Left lung (tissue), 4 donors: ENCODE measurements at regions not wholly inside any gene's neighbourhood (a gene's known extent, or its start where the extent isn't known, plus 50 kb on each side); places are given as distances from the start of the nearest gene placed in this dataset.

Source experiments
- ATAC-seq: fragments of 200-7000 bp; cut with Tn5 transposase; one replicate; pipeline ENCODE4 v1.9.1; 2020; ENCODE audit warnings: moderate library complexity
- DNase-seq, 4 donors: peaks; one replicate each; pipeline ENCODE4 v3.0.0-alpha.2; 2013 to 2020
- H3K27ac ChIP-seq, 2 donors: fragments of 200-600 bp; sonication (generic) in 1 of 2; one replicate each; pipeline versions ENCODE4 v1.5.0 to v1.8.0; 2020 to 2021
- H3K27me3 ChIP-seq, 2 donors: fragments of 200-600 bp; sonication (generic) in 1 of 2; one replicate each; pipeline versions ENCODE4 v1.5.0 to v1.8.0; 2020 to 2021
- H3K36me3 ChIP-seq, 2 donors: fragments of 200-600 bp; sonication (generic) in 1 of 2; one replicate each; pipeline versions ENCODE4 v1.5.0 to v1.8.0; 2020 to 2021
- H3K4me1 ChIP-seq, 2 donors: fragments of 200-600 bp; one replicate each; pipeline ENCODE4 v1.8.0; 2021
- H3K4me3 ChIP-seq, 2 donors: fragments of 200-600 bp; sonication (generic) in 1 of 2; one replicate each; pipeline versions ENCODE4 v1.5.0 to v1.8.0; 2020 to 2021; ENCODE audit warnings: mild to moderate bottlenecking in 1 of 2
- H3K9me3 ChIP-seq, 2 donors: fragments of 200-600 bp; sonication (generic) in 1 of 2; one replicate each; pipeline versions ENCODE4 v1.5.0 to v1.8.0; 2020 to 2021
- CTCF ChIP-seq, 2 donors: fragments of 200-600 bp; sonication (generic) in 1 of 2; IDR thresholded peaks; one replicate each; pipeline versions ENCODE4 v1.5.0 to v1.8.0; 2021; ENCODE audit warnings: antibody characterized with exemption in 2 of 2
- intact Hi-C, 2 donors: fragments of 100-400 bp; cut with DNase I; formaldehyde crosslinking; loops; one replicate each; pipeline versions ENCODE4 v1.11.2 to v1.14.2; 2022
- donor health status: DM: no; HTN: yes; CAD: no.
- donor health status: DM: no; HTN: no; CAD: no.

- no peak overlapping the region for H3K4me3 ChIP-seq
- TF ChIP-seq CTCF (IDR thresholded peaks at IDR 0.05), result no peak
- DNase-seq, result no peak
- ATAC-seq, result no peak
- no peaks in the 10 kb centered on the region for H3K36me3 ChIP-seq
- H3K9me3 ChIP-seq, result peaks cover 0 to under 1% of the 10 kb centered on the region in 2 donors
- intact Hi-C loops, result no loop called here
- H3K27me3 ChIP-seq, result peaks cover 0 to 39% of the 10 kb centered on the region in 2 donors
- H3K4me1 ChIP-seq, result no peaks in the 10 kb centered on the region
- H3K27ac ChIP-seq, result no peak overlapping the region
Observed at GRCh38 chr12:130216031-130216430, 53.8 kb downstream of the FZD10 start.

GRCh38 chr12:130218682-130219081 lies 56.4 kb downstream of the FZD10 start:
- H3K27me3 ChIP-seq, result peaks cover 0 to 52% of the 10 kb centered on the region in 2 donors

GRCh38 chr12:130219929-130220705 lies 57.9 kb downstream of the FZD10 start:
- Histone ChIP-seq H3K4me1 (no peaks in the 10 kb centered on the region), H3K36me3 (no peaks in the 10 kb centered on the region), H3K9me3 (no peaks in the 10 kb centered on the region), H3K4me3 (no peak overlapping the region), H3K27me3 (peaks cover 0 to 57% of the 10 kb centered on the region in 2 donors), H3K27ac (no peak overlapping the region)
- no peak for ATAC-seq
- intact Hi-C loops, result no loop called here
- DNase-seq, result no peak
- no peak for TF ChIP-seq CTCF (IDR thresholded peaks at IDR 0.05)

More at GRCh38 chr12:130218682-130219081, 56.4 kb downstream of the FZD10 start:
- intact Hi-C loops, result no loop called here
- no peak overlapping the region for H3K4me3 ChIP-seq
- ATAC-seq (no peak), DNase-seq (no peak)
- no peak overlapping the region for H3K27ac ChIP-seq
- no peaks in the 10 kb centered on the region for H3K4me1 ChIP-seq
- no peaks in the 10 kb centered on the region for H3K36me3 ChIP-seq
- no peaks in the 10 kb centered on the region for H3K9me3 ChIP-seq
- TF ChIP-seq CTCF (IDR thresholded peaks at IDR 0.05), result no peak

- Histone ChIP-seq H3K4me3 (no peak overlapping the region), H3K9me3 (no peaks in the 10 kb centered on the region), H3K4me1 (no peaks in the 10 kb centered on the region), H3K27me3 (peaks cover 0 to 57% of the 10 kb centered on the region in 2 donors), H3K36me3 (no peaks in the 10 kb centered on the region), H3K27ac (no peak overlapping the region)
- DNase-seq (no peak), ATAC-seq (no peak)
- no peak for TF ChIP-seq CTCF (IDR thresholded peaks at IDR 0.05)
- intact Hi-C loops, result no loop called here
Observed at GRCh38 chr12:130220706-130221100, 58.4 kb downstream of the FZD10 start.

GRCh38 chr12:130222519-130223218 lies 60.4 kb downstream of the FZD10 start:
- no peak for TF ChIP-seq CTCF (IDR thresholded peaks at IDR 0.05)
- no peaks in the 10 kb centered on the region for H3K4me1 ChIP-seq
- no peak overlapping the region for H3K4me3 ChIP-seq
- no peaks in the 10 kb centered on the region for H3K36me3 ChIP-seq
- no peak overlapping the region for H3K27ac ChIP-seq
- ATAC-seq (no peak), DNase-seq (no peak)
- no peaks in the 10 kb centered on the region for H3K9me3 ChIP-seq
- H3K27me3 ChIP-seq, result peaks cover 0 to 58% of the 10 kb centered on the region in 2 donors
- intact Hi-C loops, result no loop called here
